ENCODE measurements at regions not wholly inside any gene's neighbourhood (a gene's known extent, or its start where the extent isn't known, plus 50 kb on each side); places are given as distances from the start of the nearest gene placed in this dataset.

- DNase-seq (ENCODE audit: low read depth): no peak
Measured at GRCh38 chr2:16117791-16118610, 177.7 kb downstream of the MYCN start.

- DNase-seq (ENCODE audit: low read depth): no peak
Measured at GRCh38 chr2:16117021-16117700, 176.8 kb downstream of the MYCN start.

GRCh38 chr2:16115881-16116830 lies 175.8 kb downstream of the MYCN start:
- no peak for DNase-seq (ENCODE audit: low read depth)

GRCh38 chr2:16115291-16115690 lies 174.9 kb downstream of the MYCN start:
- DNase-seq (ENCODE audit: low read depth): no peak

GRCh38 chr2:16114836-16115235 lies 174.5 kb downstream of the MYCN start:
- DNase-seq (ENCODE audit: low read depth): no peak

GRCh38 chr2:16114070-16114469 lies 173.7 kb downstream of the MYCN start:
- no peak for DNase-seq (ENCODE audit: low read depth)

GRCh38 chr2:16113568-16113967 lies 173.2 kb downstream of the MYCN start:
- DNase-seq (ENCODE audit: low read depth): no peak

- DNase-seq (ENCODE audit: low read depth): no peak
Measured at GRCh38 chr2:16112972-16113560, 172.7 kb downstream of the MYCN start.

- no peak for DNase-seq (ENCODE audit: low read depth)
Measured at GRCh38 chr2:16112251-16112971, 172.1 kb downstream of the MYCN start.

- DNase-seq (ENCODE audit: low read depth): no peak
Measured at GRCh38 chr2:16111838-16112210, 171.5 kb downstream of the MYCN start.

GRCh38 chr2:16109821-16110310 lies 169.5 kb downstream of the MYCN start:
- no peak for DNase-seq (ENCODE audit: low read depth)

GRCh38 chr2:16109368-16109820 lies 169.0 kb downstream of the MYCN start:
- DNase-seq (ENCODE audit: low read depth): no peak

- DNase-seq (ENCODE audit: low read depth): no peak
Measured at GRCh38 chr2:16107246-16107645, 166.9 kb downstream of the MYCN start.

- no peak for DNase-seq (ENCODE audit: low read depth)
Measured at GRCh38 chr2:16106619-16107018, 166.3 kb downstream of the MYCN start.

- no peak for DNase-seq (ENCODE audit: low read depth)
Measured at GRCh38 chr2:16105669-16106281, 165.4 kb downstream of the MYCN start.

- no peak for DNase-seq (ENCODE audit: low read depth)
Measured at GRCh38 chr2:16104949-16105668, 164.8 kb downstream of the MYCN start.

GRCh38 chr2:16104315-16104948 lies 164.1 kb downstream of the MYCN start:
- no peak for DNase-seq (ENCODE audit: low read depth)

GRCh38 chr2:16103614-16104314 lies 163.4 kb downstream of the MYCN start:
- DNase-seq (ENCODE audit: low read depth): no peak

GRCh38 chr2:16102976-16103380 lies 162.6 kb downstream of the MYCN start:
- no peak for DNase-seq (ENCODE audit: low read depth)
